AG04449 (cell line): ENCODE measurements at regions not wholly inside any gene's neighbourhood (a gene's known extent, or its start where the extent isn't known, plus 50 kb on each side); places are given as distances from the start of the nearest gene placed in this dataset.

ENCODE experiments used
- CTCF ChIA-PET: fragments of 350-600 bp; formaldehyde crosslinking; extraction: SDS; loops from one replicate; lab custom pipeline; 2021; ENCODE audit warnings: antibody characterized with exemption; lab: Yijun Ruan, JAX
- POLR2A ChIA-PET: fragments of 400-600, 350-600 bp; formaldehyde crosslinking; extraction: SDS; loops from one replicate; lab custom pipeline; 2020; ENCODE audit warnings: antibody characterized with exemption, inconsistent platforms; lab: Yijun Ruan, JAX
- DNase-seq: peaks from one replicate; pipeline ENCODE4 v3.0.0-alpha.2; 2010; ENCODE audit warnings: low read depth, low spot score
- H3K4me3 ChIP-seq: 2 replicates; pipeline ENCODE4 v1.5.1; 2011; ENCODE audit warnings: low read depth, mild to moderate bottlenecking, control low read depth, low read length
- CTCF ChIP-seq: IDR thresholded peaks from one replicate; pipeline ENCODE4 v1.5.1; 2011; ENCODE audit warnings: mild to moderate bottlenecking, moderate library complexity, low read length, control low read depth, inconsistent platforms; ENCODE audit not compliant: insufficient read depth; ENCODE audit errors: missing control alignments

- TF ChIP-seq CTCF: no peak
- H3K4me3 ChIP-seq: no peak overlapping the region
- DNase-seq: no peak
- POLR2A ChIA-PET: no interaction called here
- CTCF ChIA-PET: interaction anchor here (1.0 kb wide), 1 partner anchor 17 kb away, joined by 3 read pairs; no protein-coding TSS in a partner anchor
Observed at GRCh38 chr5:155998257-155998656, 328.7 kb upstream of the SGCD start.

- no peak for TF ChIP-seq CTCF
- DNase-seq: no peak
- no peak overlapping the region for H3K4me3 ChIP-seq
- ChIA-PET POLR2A (no interaction called here), CTCF (no interaction called here)
Observed at GRCh38 chr5:156000115-156000514, 326.8 kb upstream of the SGCD start.

GRCh38 chr5:156004754-156005153 is 322.2 kb upstream of the SGCD start:
- no peak for DNase-seq
- CTCF ChIA-PET: no interaction called here
- POLR2A ChIA-PET: no interaction called here

GRCh38 chr5:156006026-156006647 is 320.8 kb upstream of the SGCD start:
- no peak for DNase-seq
- H3K4me3 ChIP-seq: no peak overlapping the region
- ChIA-PET POLR2A (no interaction called here), CTCF (interaction anchor here (1.2 kb wide), 1 partner anchor 21 kb away, joined by 3 read pairs; no protein-coding TSS in a partner anchor)
- no peak for TF ChIP-seq CTCF

More at GRCh38 chr5:156004754-156005153, 322.2 kb upstream of the SGCD start:
- TF ChIP-seq CTCF: no peak
- H3K4me3 ChIP-seq: no peak overlapping the region

GRCh38 chr5:156008844-156009243 is 318.1 kb upstream of the SGCD start:
- no peak overlapping the region for H3K4me3 ChIP-seq
- ChIA-PET CTCF (no interaction called here), POLR2A (no interaction called here)
- no peak for TF ChIP-seq CTCF
- DNase-seq: no peak

- no peak for DNase-seq
- ChIA-PET POLR2A (no interaction called here), CTCF (interaction anchor here (1.0 kb wide), 1 partner anchor 14 kb away, joined by 3 read pairs; no protein-coding TSS in a partner anchor)
- no peak overlapping the region for H3K4me3 ChIP-seq
- TF ChIP-seq CTCF: no peak
Observed at GRCh38 chr5:156009583-156009982, 317.4 kb upstream of the SGCD start.
